Cardiac muscle cell (in vitro differentiated cells and primary cell): ENCODE measurements at regions not wholly inside any gene's neighbourhood (a gene's known extent, or its start where the extent isn't known, plus 50 kb on each side); places are given as distances from the start of the nearest gene placed in this dataset.

ENCODE experiments used
- DNase-seq, 2 donors: peaks; one replicate each; pipeline versions ENCODE4 v3.0.0 to v3.0.0-alpha.2; 2010 to 2017; ENCODE audit warnings: low read depth in 1 of 2, low spot score in 1 of 2
- H3K27ac ChIP-seq: fragments of 200-600 bp; sonication (generic); 2 replicates; pipeline ENCODE4 v1.5.1; 2016
- H3K27me3 ChIP-seq: fragments of 200-600 bp; sonication (generic); 2 replicates; pipeline ENCODE4 v1.6.0; 2016; ENCODE audit warnings: control low read depth
- H3K36me3 ChIP-seq: fragments of 200-600 bp; sonication (generic); 2 replicates; pipeline ENCODE4 v1.5.1; 2016; ENCODE audit warnings: control low read depth
- H3K4me1 ChIP-seq: fragments of 200-600 bp; sonication (generic); 2 replicates; pipeline ENCODE4 v1.8.1; 2017; ENCODE audit warnings: low read depth, mild to moderate bottlenecking, mixed run types
- H3K4me3 ChIP-seq: fragments of 200-600 bp; sonication (generic); 2 replicates; pipeline ENCODE4 v1.5.1; 2016; ENCODE audit warnings: mild to moderate bottlenecking
- H3K9me3 ChIP-seq: fragments of 200-600 bp; sonication (generic); 2 replicates; pipeline ENCODE4 v1.5.1; 2017; ENCODE audit warnings: low read depth, mild to moderate bottlenecking, control low read depth
- CTCF ChIP-seq: IDR thresholded peaks from 2 replicates; pipeline ENCODE4 v1.5.1; 2012; ENCODE audit warnings: low read depth, mild to moderate bottlenecking, low read length

GRCh38 chr4:19033816-19034733, 1012.5 kb upstream of the LCORL start:
- no peak overlapping the region for H3K27ac ChIP-seq
- DNase-seq = no peak

GRCh38 chr4:19030536-19030935, 1009.0 kb upstream of the LCORL start:
- TF ChIP-seq CTCF = no peak
- peaks cover 14% of the 10 kb centered on the region for H3K4me1 ChIP-seq
- no peak for DNase-seq

More at GRCh38 chr4:19033816-19034733, 1012.5 kb upstream of the LCORL start:
- Histone ChIP-seq H3K27me3 (no peaks in the 10 kb centered on the region), H3K4me3 (no peak overlapping the region), H3K9me3 (no peaks in the 10 kb centered on the region), H3K36me3 (no peaks in the 10 kb centered on the region), H3K4me1 (peaks cover 14% of the 10 kb centered on the region)
- TF ChIP-seq CTCF = no peak

GRCh38 chr4:19030048-19030447, 1008.5 kb upstream of the LCORL start:
- no peak for TF ChIP-seq CTCF
- Histone ChIP-seq H3K36me3 (no peaks in the 10 kb centered on the region), H3K27me3 (no peaks in the 10 kb centered on the region), H3K9me3 (no peaks in the 10 kb centered on the region), H3K4me3 (no peak overlapping the region), H3K27ac (peak overlapping the region; percentile 14), H3K4me1 (peaks cover 14% of the 10 kb centered on the region)
- peak; percentile 2 to 69 for DNase-seq

More at GRCh38 chr4:19030536-19030935, 1009.0 kb upstream of the LCORL start:
- Histone ChIP-seq H3K4me3 (no peak overlapping the region), H3K27me3 (no peaks in the 10 kb centered on the region), H3K27ac (peak overlapping the region; percentile 14), H3K36me3 (no peaks in the 10 kb centered on the region), H3K9me3 (no peaks in the 10 kb centered on the region)

- Histone ChIP-seq H3K36me3 (no peaks in the 10 kb centered on the region), H3K4me1 (peaks cover 22% of the 10 kb centered on the region), H3K9me3 (no peaks in the 10 kb centered on the region), H3K4me3 (no peak overlapping the region), H3K27me3 (no peaks in the 10 kb centered on the region), H3K27ac (no peak overlapping the region)
- TF ChIP-seq CTCF = no peak
- DNase-seq = peak in 1 of 2 donors; percentile 24
These were observed 1004.7 kb upstream of the LCORL start for GRCh38 chr4:19026281-19026680.

- H3K4me1 ChIP-seq = peaks cover 13% of the 10 kb centered on the region
- no peak overlapping the region for H3K27ac ChIP-seq
- no peaks in the 10 kb centered on the region for H3K9me3 ChIP-seq
- DNase-seq = no peak
- TF ChIP-seq CTCF = no peak
- H3K4me3 ChIP-seq = no peak overlapping the region
- H3K27me3 ChIP-seq = no peaks in the 10 kb centered on the region
- no peaks in the 10 kb centered on the region for H3K36me3 ChIP-seq
These were observed 1003.5 kb upstream of the LCORL start for GRCh38 chr4:19025031-19025430.
